ENCODE measurements at regions not wholly inside any gene's neighbourhood (a gene's known extent, or its start where the extent isn't known, plus 50 kb on each side); places are given as distances from the start of the nearest gene placed in this dataset.

- Mint-ChIP-seq H3K9me3 (peaks cover 10 to 13% of the 10 kb centered on the region in 2 donors), H3K27me3 (ENCODE audit: low read depth in 2 of 2) (no peaks in the 10 kb centered on the region), H3K27ac (no peak overlapping the region), H3K4me3 (no peak overlapping the region), H3K36me3 (peaks cover 1% of the 10 kb centered on the region), H3K4me1 (no peaks in the 10 kb centered on the region)
- Histone ChIP-seq H3K4me3 (ENCODE audit: low read length) (no peak overlapping the region), H3K36me3 (ENCODE audit: control insufficient read depth, insufficient read depth, low read length) (no peaks in the 10 kb centered on the region), H3K27me3 (ENCODE audit: control insufficient read depth, insufficient read depth, low read length) (no peaks in the 10 kb centered on the region), H3K27ac (ENCODE audit: low read length) (no peak overlapping the region), H3K4me1 (ENCODE audit: control insufficient read depth, insufficient read depth, low read length) (no peaks in the 10 kb centered on the region), H3K9me3 (ENCODE audit: control insufficient read depth, insufficient read depth, low read length) (peaks cover 14% of the 10 kb centered on the region)
- TF ChIP-seq CTCF (IDR thresholded peaks at IDR 0.05): no peak
- no peak for DNase-seq
- intact Hi-C loops (cut with micrococcal nuclease): no loop called here
- ATAC-seq: no peak
Observed at GRCh38 chr5:118243068-118243467, 745.3 kb downstream of the DTWD2 start.

- no peak overlapping the region for H3K4me3 ChIP-seq (ENCODE audit: low read length)
- H3K4me1 ChIP-seq (ENCODE audit: control insufficient read depth, insufficient read depth, low read length): no peaks in the 10 kb centered on the region
- no peaks in the 10 kb centered on the region for H3K36me3 Mint-ChIP-seq
- H3K27me3 Mint-ChIP-seq (ENCODE audit: low read depth in 2 of 2): no peaks in the 10 kb centered on the region
- peaks cover 4% of the 10 kb centered on the region for H3K9me3 ChIP-seq (ENCODE audit: control insufficient read depth, insufficient read depth, low read length)
- no peaks in the 10 kb centered on the region for H3K36me3 ChIP-seq (ENCODE audit: control insufficient read depth, insufficient read depth, low read length)
- 23% methylated on average over 2 of the region's 2 CpGs for WGBS (ENCODE audit: insufficient coverage)
- ATAC-seq: no peak
- no peak overlapping the region for H3K27ac ChIP-seq (ENCODE audit: low read length)
- no peak for TF ChIP-seq CTCF (IDR thresholded peaks at IDR 0.05)
- no peak for DNase-seq
- intact Hi-C loops (cut with micrococcal nuclease): no loop called here
- H3K4me1 Mint-ChIP-seq: no peaks in the 10 kb centered on the region
- H3K4me3 Mint-ChIP-seq: no peak overlapping the region
- H3K9me3 Mint-ChIP-seq: peaks cover under 1 to 8% of the 10 kb centered on the region in 2 donors
- H3K27me3 ChIP-seq (ENCODE audit: control insufficient read depth, insufficient read depth, low read length): no peaks in the 10 kb centered on the region
- no peak overlapping the region for H3K27ac Mint-ChIP-seq
Observed at GRCh38 chr5:118236108-118236849, 752.1 kb downstream of the DTWD2 start.

- H3K36me3 Mint-ChIP-seq: no peaks in the 10 kb centered on the region
- Histone ChIP-seq H3K27ac (ENCODE audit: low read length) (no peak overlapping the region), H3K9me3 (ENCODE audit: control insufficient read depth, insufficient read depth, low read length) (no peaks in the 10 kb centered on the region), H3K36me3 (ENCODE audit: control insufficient read depth, insufficient read depth, low read length) (no peaks in the 10 kb centered on the region), H3K4me3 (ENCODE audit: low read length) (no peak overlapping the region), H3K4me1 (ENCODE audit: control insufficient read depth, insufficient read depth, low read length) (no peaks in the 10 kb centered on the region), H3K27me3 (ENCODE audit: control insufficient read depth, insufficient read depth, low read length) (no peaks in the 10 kb centered on the region)
- ATAC-seq (no peak), DNase-seq (no peak)
- H3K27ac Mint-ChIP-seq: no peak overlapping the region
- H3K27me3 Mint-ChIP-seq (ENCODE audit: low read depth in 2 of 2): no peaks in the 10 kb centered on the region
- intact Hi-C loops (cut with micrococcal nuclease): no loop called here
- WGBS (ENCODE audit: insufficient coverage): 52% methylated on average over 3 of the region's 4 CpGs
- no peak overlapping the region for H3K4me3 Mint-ChIP-seq
- TF ChIP-seq CTCF (IDR thresholded peaks at IDR 0.05): no peak
- peaks cover 12 to 13% of the 10 kb centered on the region in 2 donors for H3K9me3 Mint-ChIP-seq
- H3K4me1 Mint-ChIP-seq: no peaks in the 10 kb centered on the region
Observed at GRCh38 chr5:118233606-118234005, 754.7 kb downstream of the DTWD2 start.

GRCh38 chr5:118228489-118228888 lies 759.9 kb downstream of the DTWD2 start:
- intact Hi-C loops (cut with micrococcal nuclease): no loop called here
- Mint-ChIP-seq H3K27ac (no peak overlapping the region), H3K4me1 (no peaks in the 10 kb centered on the region), H3K27me3 (ENCODE audit: low read depth in 2 of 2) (no peaks in the 10 kb centered on the region), H3K4me3 (no peak overlapping the region), H3K36me3 (no peaks in the 10 kb centered on the region), H3K9me3 (peaks cover 17 to 18% of the 10 kb centered on the region in 2 donors)
- Histone ChIP-seq H3K4me3 (ENCODE audit: low read length) (no peak overlapping the region), H3K36me3 (ENCODE audit: control insufficient read depth, insufficient read depth, low read length) (no peaks in the 10 kb centered on the region), H3K27me3 (ENCODE audit: control insufficient read depth, insufficient read depth, low read length) (no peaks in the 10 kb centered on the region), H3K4me1 (ENCODE audit: control insufficient read depth, insufficient read depth, low read length) (no peaks in the 10 kb centered on the region), H3K9me3 (ENCODE audit: control insufficient read depth, insufficient read depth, low read length) (no peaks in the 10 kb centered on the region), H3K27ac (ENCODE audit: low read length) (no peak overlapping the region)
- TF ChIP-seq CTCF (IDR thresholded peaks at IDR 0.05): no peak
- ATAC-seq (no peak), DNase-seq (no peak)
- WGBS (ENCODE audit: insufficient coverage): 84% methylated on average over 2 of the region's 2 CpGs
